MM.1S (cell line): ENCODE measurements at regions not wholly inside any gene's neighbourhood (a gene's known extent, or its start where the extent isn't known, plus 50 kb on each side); places are given as distances from the start of the nearest gene placed in this dataset.

ENCODE experiments used
- DNase-seq: peaks from one replicate; pipeline ENCODE4 v3.0.0-alpha.2; 2015
- H2AFZ ChIP-seq: fragments of 300-600 bp; sonication (generic); 2 replicates; pipeline ENCODE4 v1.6.0; 2016; ENCODE audit warnings: antibody characterized with exemption, low read length
- H3F3A ChIP-seq: fragments of 300-600 bp; sonication (generic); 2 replicates; pipeline ENCODE4 v1.6.1; 2016; ENCODE audit warnings: mild to moderate bottlenecking, antibody characterized with exemption, low read length, moderate library complexity, mixed read lengths; ENCODE audit not compliant: insufficient read depth
- H3K27ac ChIP-seq: fragments of 300-600 bp; sonication (generic); 2 replicates; pipeline ENCODE4 v1.5.1; 2016; ENCODE audit warnings: mild to moderate bottlenecking, low read length
- H3K27me3 ChIP-seq: fragments of 300-600 bp; sonication (generic); replicated peaks from 2 replicates; pipeline ENCODE4 v1.6.0; 2016; ENCODE audit warnings: low read length; ENCODE audit not compliant: insufficient read depth
- H3K36me3 ChIP-seq: fragments of 300-600 bp; sonication (generic); replicated peaks from 2 replicates; pipeline ENCODE4 v1.6.1; 2016; ENCODE audit warnings: mild to moderate bottlenecking, low read length, mixed read lengths; ENCODE audit not compliant: insufficient read depth
- H3K4me1 ChIP-seq: fragments of 300-600 bp; sonication (generic); 2 replicates; pipeline ENCODE4 v1.6.1; 2016; ENCODE audit warnings: low read length, mixed read lengths
- H3K4me2 ChIP-seq: fragments of 300-600 bp; sonication (generic); 2 replicates; pipeline ENCODE4 v1.6.0; 2016; ENCODE audit warnings: low read depth, low read length
- H3K4me3 ChIP-seq: fragments of 300-600 bp; sonication (generic); 2 replicates; pipeline ENCODE4 v1.5.1; 2016; ENCODE audit warnings: low read length, mixed read lengths
- H3K79me2 ChIP-seq: fragments of 300-600 bp; sonication (generic); 2 replicates; pipeline ENCODE4 v1.6.1; 2016; ENCODE audit warnings: mixed run types, low read length, mixed read lengths
- H3K9ac ChIP-seq: fragments of 300-600 bp; sonication (generic); 2 replicates; pipeline ENCODE4 v1.6.1; 2016; ENCODE audit warnings: low read length, mixed read lengths
- H3K9me2 ChIP-seq: fragments of 300-600 bp; sonication (generic); replicated peaks from 2 replicates; pipeline ENCODE4 v1.6.1; 2016; ENCODE audit warnings: mild to moderate bottlenecking, low read length, mixed read lengths; ENCODE audit not compliant: insufficient read depth
- H3K9me3 ChIP-seq: fragments of 300-600 bp; sonication (generic); replicated peaks from 2 replicates; pipeline ENCODE4 v1.6.1; 2016; ENCODE audit warnings: mild to moderate bottlenecking, low read length, mixed read lengths; ENCODE audit not compliant: insufficient read depth
- H4K20me1 ChIP-seq: fragments of 300-600 bp; sonication (generic); 2 replicates; pipeline ENCODE4 v1.6.1; 2016; ENCODE audit warnings: mild to moderate bottlenecking, low read length, moderate library complexity, mixed read lengths; ENCODE audit not compliant: insufficient read depth
- EZH2 ChIP-seq: fragments of 300-600 bp; sonication (generic); optimal IDR thresholded peaks from 2 replicates; pipeline ENCODE3; 2017; ENCODE audit warnings: low read depth, mild to moderate bottlenecking, antibody characterized with exemption, low read length, mixed read lengths
- EZH2phosphoT487 ChIP-seq: fragments of 300-600 bp; sonication (generic); IDR thresholded peaks from 2 replicates; pipeline ENCODE4 v1.6.1; 2018; ENCODE audit warnings: antibody characterized with exemption, low read length
- TF ChIP-seq, protein P1 (sequence below): fragments of 300-600 bp; sonication (generic); IDR thresholded peaks from 2 replicates; pipeline ENCODE4 v1.5.1; 2016; ENCODE audit warnings: antibody characterized with exemption, low read length, mixed read lengths

DNA sequence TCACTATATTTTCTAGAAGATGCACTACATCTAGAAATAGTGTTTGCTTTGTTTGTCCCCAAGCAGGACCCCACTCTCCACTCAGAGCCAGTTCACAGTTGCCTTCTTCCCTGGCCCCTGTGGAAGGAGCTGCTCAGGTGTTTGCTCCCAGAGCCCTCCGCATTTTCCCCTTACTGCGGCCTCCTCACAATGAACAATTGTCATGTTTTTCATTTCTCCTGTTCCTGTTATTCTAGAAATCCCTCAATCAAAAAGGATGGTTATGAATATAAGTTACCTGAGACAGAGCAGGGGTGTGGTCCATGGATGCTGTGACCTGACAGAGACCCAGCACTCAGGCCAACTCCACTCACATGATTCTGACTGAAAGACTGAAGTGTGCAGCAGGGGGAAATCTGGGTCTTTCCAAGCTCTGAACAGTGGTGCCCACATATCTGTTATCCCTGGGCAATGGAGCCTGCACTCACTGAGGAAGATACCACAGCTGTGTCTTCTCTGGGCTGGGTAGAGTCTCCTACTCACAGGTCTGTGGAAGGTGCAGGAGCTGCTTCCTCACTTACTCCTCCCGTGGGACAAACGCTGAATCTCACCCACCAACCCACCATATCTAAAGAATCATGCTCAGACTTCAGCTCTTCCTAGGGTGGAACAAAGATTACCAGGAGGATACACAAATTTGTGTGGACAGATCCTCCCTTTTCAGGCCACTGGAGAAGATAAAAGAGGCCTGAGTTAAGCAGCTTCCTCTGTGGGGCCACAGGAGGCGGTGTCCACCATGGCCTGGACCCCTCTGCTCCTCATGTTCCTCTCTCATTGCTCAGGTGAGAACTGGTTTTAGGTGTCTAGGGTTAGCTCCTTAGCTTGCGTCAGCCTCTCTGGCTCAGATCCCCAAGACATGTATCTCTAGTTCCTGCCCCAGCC is 87.1 kb upstream of the TOP3B start:
- no peak for DNase-seq
- Histone ChIP-seq H3F3A (no peaks in the 10 kb centered on the region), H3K27me3 (no peaks in the 10 kb centered on the region), H4K20me1 (no peaks in the 10 kb centered on the region), H3K4me2 (no peak overlapping the region), H3K4me3 (no peak overlapping the region), H3K9ac (no peak overlapping the region), H3K79me2 (no peaks in the 10 kb centered on the region), H3K27ac (no peak overlapping the region), H3K4me1 (no peaks in the 10 kb centered on the region), H3K36me3 (no peaks in the 10 kb centered on the region), H3K9me2 (no peaks in the 10 kb centered on the region), H3K9me3 (no peaks in the 10 kb centered on the region), H2AFZ (no peak overlapping the region)
- TF ChIP-seq EZH2 (no peak), EZH2phosphoT487 (no peak)
- TF ChIP-seq, protein P1, sequence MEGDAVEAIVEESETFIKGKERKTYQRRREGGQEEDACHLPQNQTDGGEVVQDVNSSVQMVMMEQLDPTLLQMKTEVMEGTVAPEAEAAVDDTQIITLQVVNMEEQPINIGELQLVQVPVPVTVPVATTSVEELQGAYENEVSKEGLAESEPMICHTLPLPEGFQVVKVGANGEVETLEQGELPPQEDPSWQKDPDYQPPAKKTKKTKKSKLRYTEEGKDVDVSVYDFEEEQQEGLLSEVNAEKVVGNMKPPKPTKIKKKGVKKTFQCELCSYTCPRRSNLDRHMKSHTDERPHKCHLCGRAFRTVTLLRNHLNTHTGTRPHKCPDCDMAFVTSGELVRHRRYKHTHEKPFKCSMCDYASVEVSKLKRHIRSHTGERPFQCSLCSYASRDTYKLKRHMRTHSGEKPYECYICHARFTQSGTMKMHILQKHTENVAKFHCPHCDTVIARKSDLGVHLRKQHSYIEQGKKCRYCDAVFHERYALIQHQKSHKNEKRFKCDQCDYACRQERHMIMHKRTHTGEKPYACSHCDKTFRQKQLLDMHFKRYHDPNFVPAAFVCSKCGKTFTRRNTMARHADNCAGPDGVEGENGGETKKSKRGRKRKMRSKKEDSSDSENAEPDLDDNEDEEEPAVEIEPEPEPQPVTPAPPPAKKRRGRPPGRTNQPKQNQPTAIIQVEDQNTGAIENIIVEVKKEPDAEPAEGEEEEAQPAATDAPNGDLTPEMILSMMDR = no peak

DNA sequence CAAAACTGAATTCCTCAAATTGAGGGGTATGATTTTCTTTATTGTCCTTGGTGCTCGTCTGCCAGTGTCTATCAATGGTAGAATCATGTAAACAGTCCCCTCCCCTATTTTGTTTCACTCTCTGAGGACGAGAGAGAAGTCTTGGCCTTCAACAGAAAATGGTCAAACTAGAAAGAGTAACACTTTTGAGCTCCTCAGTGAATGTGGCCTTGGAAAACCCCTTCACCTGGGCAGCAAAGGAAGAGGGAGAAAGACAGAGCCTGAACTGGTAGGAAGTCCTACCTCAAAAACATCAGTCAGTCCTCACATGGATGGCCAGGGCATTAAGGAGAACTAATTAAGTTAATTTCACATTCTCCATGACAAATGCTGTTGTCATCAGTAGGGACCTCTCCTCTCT is 86.1 kb upstream of the TOP3B start:
- Histone ChIP-seq H3K4me3 (no peak overlapping the region), H3K4me2 (no peak overlapping the region), H3K9me2 (no peaks in the 10 kb centered on the region), H3K4me1 (no peaks in the 10 kb centered on the region), H4K20me1 (no peaks in the 10 kb centered on the region), H2AFZ (no peak overlapping the region), H3F3A (no peaks in the 10 kb centered on the region), H3K27me3 (no peaks in the 10 kb centered on the region), H3K9ac (no peak overlapping the region), H3K79me2 (no peaks in the 10 kb centered on the region), H3K27ac (no peak overlapping the region), H3K36me3 (no peaks in the 10 kb centered on the region), H3K9me3 (no peaks in the 10 kb centered on the region)
- TF ChIP-seq, protein P1 = no peak
- TF ChIP-seq EZH2phosphoT487 = no peak
- no peak for TF ChIP-seq EZH2
- DNase-seq = no peak

DNA sequence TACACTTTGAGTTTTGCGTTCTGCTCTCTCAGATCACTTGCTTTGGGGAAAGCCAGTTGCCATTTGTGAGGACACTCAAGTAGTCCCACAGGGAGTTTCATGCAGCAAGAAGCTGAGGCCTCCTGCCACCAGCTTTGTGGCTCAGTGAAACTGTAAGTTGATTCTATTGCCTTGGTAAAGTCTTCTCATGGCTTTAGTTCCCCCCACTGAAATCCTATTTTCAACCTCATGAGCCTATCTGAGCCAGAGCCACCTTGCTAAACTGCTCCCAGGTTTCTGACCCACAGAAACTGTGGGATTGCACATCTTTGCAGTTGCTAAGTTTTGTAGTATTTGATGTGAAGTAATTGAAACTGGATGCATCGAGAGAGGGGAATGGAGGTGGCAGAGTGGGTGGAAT is 85.4 kb upstream of the TOP3B start:
- Histone ChIP-seq H3K9me2 (no peaks in the 10 kb centered on the region), H3K9ac (no peak overlapping the region), H3K27ac (no peak overlapping the region), H4K20me1 (no peaks in the 10 kb centered on the region), H2AFZ (no peak overlapping the region), H3F3A (no peaks in the 10 kb centered on the region), H3K4me2 (no peak overlapping the region), H3K79me2 (no peaks in the 10 kb centered on the region), H3K36me3 (no peaks in the 10 kb centered on the region), H3K4me1 (no peaks in the 10 kb centered on the region), H3K27me3 (no peaks in the 10 kb centered on the region), H3K9me3 (no peaks in the 10 kb centered on the region), H3K4me3 (no peak overlapping the region)
- TF ChIP-seq, protein P1 = no peak
- TF ChIP-seq EZH2 = no peak
- no peak for TF ChIP-seq EZH2phosphoT487
- DNase-seq = no peak
